ENCODE measurements at regions not wholly inside any gene's neighbourhood (a gene's known extent, or its start where the extent isn't known, plus 50 kb on each side); places are given as distances from the start of the nearest gene placed in this dataset.

DNA sequence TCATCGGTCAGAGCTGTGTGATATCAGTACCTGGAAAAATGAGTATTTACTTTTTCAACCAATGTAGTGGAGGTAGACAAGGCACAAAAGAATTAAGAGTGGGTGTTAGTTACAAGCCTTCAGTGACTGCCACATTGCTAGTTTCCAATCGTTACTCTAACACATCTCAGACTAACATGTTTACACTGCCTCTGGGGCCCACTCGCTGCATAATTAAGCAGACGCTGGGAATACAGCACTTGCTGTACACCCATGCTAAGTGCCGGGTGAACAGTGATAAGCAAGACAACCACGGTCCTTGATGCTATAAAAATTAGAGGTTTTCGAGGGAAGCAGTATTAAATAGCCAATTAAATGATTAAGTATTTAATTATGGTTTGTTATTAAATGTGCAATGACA lies 1147.6 kb downstream of the AACS start:
- TF ChIP-seq POLR2A (IDR thresholded peaks at IDR 0.05): no peak
- TF ChIP-seq, protein P1, sequence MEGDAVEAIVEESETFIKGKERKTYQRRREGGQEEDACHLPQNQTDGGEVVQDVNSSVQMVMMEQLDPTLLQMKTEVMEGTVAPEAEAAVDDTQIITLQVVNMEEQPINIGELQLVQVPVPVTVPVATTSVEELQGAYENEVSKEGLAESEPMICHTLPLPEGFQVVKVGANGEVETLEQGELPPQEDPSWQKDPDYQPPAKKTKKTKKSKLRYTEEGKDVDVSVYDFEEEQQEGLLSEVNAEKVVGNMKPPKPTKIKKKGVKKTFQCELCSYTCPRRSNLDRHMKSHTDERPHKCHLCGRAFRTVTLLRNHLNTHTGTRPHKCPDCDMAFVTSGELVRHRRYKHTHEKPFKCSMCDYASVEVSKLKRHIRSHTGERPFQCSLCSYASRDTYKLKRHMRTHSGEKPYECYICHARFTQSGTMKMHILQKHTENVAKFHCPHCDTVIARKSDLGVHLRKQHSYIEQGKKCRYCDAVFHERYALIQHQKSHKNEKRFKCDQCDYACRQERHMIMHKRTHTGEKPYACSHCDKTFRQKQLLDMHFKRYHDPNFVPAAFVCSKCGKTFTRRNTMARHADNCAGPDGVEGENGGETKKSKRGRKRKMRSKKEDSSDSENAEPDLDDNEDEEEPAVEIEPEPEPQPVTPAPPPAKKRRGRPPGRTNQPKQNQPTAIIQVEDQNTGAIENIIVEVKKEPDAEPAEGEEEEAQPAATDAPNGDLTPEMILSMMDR (IDR thresholded peaks at IDR 0.05): no peak
- no peak for DNase-seq
- Histone ChIP-seq H3K36me3 (no peaks in the 10 kb centered on the region), H3K4me1 (no peaks in the 10 kb centered on the region), H3K9me3 (no peaks in the 10 kb centered on the region), H3K4me3 (no peak overlapping the region), H3K27me3 (no peaks in the 10 kb centered on the region), H3K27ac (no peak overlapping the region)
- 66 to 74% methylated on average over 7 of the region's 7 CpGs for WGBS, 2 donors
- intact Hi-C loops (cut with DNase I): no loop called here

DNA sequence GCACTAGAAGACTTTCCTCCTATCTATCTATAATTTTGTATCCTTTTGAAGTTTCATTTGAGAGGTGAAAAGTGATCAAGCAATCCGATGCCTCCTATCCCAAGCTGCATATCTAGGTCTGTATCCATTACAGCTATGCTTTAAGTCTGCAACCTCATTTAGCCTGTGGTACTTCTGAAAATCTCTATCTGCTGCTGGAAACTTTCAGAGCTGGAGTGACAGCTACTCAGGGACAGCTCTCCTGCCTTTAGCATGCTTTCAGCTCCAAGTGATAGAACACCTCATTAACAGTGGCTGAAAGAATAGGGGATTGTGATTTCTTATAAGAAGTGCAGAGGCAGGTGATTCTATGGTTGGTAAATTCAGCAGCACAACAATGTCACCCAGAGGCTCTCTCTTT lies 1153.5 kb downstream of the AACS start:
- no peak for TF ChIP-seq POLR2A (IDR thresholded peaks at IDR 0.05)
- TF ChIP-seq, protein P1 (IDR thresholded peaks at IDR 0.05): no peak
- intact Hi-C loops (cut with DNase I): no loop called here
- no peak for DNase-seq
- no peak overlapping the region for H3K27ac ChIP-seq
- WGBS, 2 donors: 57 to 86% methylated on average over 1 of the region's 1 CpG
- H3K9me3 ChIP-seq: no peaks in the 10 kb centered on the region
- no peaks in the 10 kb centered on the region for H3K4me1 ChIP-seq
- H3K27me3 ChIP-seq: no peaks in the 10 kb centered on the region
- no peak overlapping the region for H3K4me3 ChIP-seq
- no peaks in the 10 kb centered on the region for H3K36me3 ChIP-seq

DNA sequence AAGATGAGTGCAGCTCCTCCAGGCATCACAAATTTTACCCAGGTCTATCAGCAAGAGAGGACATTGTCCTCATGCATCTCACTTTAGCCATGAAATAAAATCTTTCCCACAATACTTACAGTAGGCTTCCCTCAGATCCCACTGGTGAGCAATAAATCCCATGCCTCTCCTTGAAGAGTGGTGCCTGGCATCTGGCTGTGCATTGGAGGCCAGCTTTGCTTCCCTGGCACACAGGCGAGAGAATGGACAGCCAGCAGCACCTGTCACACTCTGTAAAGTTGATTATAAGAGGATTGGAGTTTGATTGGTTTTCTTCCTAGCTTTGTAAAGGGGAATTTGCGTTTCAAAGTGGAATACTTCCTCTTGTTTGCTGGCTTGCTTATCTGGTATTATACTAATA lies 1153.9 kb downstream of the AACS start:
- no peak for TF ChIP-seq POLR2A (IDR thresholded peaks at IDR 0.05)
- TF ChIP-seq, protein P1 (IDR thresholded peaks at IDR 0.05): no peak
- Histone ChIP-seq H3K27me3 (no peaks in the 10 kb centered on the region), H3K4me1 (no peaks in the 10 kb centered on the region), H3K36me3 (no peaks in the 10 kb centered on the region), H3K27ac (no peak overlapping the region), H3K4me3 (no peak overlapping the region), H3K9me3 (no peaks in the 10 kb centered on the region)
- no peak for DNase-seq
- intact Hi-C loops (cut with DNase I): no loop called here
- 0 to 68% methylated on average over 1 to 2 of the region's 2 CpGs for WGBS, 2 donors

DNA sequence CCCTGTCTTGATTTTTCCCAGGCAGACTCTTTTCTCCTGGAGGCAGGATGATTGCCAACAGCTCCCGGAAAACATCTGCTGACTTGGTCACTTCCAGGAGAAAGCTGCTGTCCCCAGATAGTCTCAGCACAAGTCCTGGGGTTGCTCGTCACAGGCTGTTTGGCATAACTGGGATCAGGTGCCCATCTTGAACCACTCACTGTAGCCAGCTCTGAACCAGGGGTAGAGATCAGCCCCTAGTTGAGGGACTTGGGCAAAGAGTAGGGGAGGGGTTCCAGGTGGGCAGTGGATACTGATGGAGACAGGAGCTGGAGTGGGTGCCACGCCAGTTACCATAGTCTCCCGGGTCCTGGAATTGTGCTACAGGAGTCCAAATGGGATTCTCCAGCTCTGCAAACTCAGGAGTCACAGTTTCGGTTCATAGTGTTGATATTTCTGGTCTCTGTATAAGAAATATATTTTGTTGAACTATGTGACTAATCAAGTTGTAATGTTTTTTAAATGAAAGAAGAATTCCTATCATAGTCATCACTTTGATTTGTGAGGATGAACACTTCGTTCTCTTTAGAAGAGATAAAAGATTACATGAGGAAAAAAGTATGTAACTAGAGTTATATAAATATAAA lies 1154.5 kb downstream of the AACS start:
- 57 to 58% methylated on average over 2 to 5 of the region's 6 CpGs for WGBS, 2 donors

DNA sequence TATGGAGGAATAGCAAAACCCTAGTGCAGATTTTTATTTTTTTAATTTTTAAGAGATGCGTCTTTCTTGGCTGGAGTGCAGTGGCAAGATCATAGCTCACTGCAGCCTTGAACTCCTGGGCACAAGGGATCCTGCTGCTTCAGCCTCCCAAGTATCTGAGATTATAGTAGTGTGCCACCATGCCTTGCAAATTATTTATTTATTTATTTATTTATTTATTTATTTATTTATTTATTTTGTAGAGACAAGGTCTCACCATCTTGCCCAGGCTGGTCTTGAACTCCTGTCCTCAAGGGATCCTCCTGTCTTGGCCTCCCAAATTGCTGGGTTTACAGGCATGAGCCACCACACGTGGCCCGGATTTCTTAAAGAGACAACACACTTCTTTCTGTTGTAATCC lies 1158.8 kb downstream of the AACS start:
- intact Hi-C loops (cut with DNase I): no loop called here
- TF ChIP-seq, protein P1 (IDR thresholded peaks at IDR 0.05): no peak
- no peak for TF ChIP-seq POLR2A (IDR thresholded peaks at IDR 0.05)
- H3K4me1 ChIP-seq: no peaks in the 10 kb centered on the region

More for the DNA sequence above, 1154.5 kb downstream of the AACS start:
- no peak for DNase-seq
- no peaks in the 10 kb centered on the region for H3K9me3 ChIP-seq
- no peaks in the 10 kb centered on the region for H3K27me3 ChIP-seq
- intact Hi-C loops (cut with DNase I): no loop called here
- H3K36me3 ChIP-seq: no peaks in the 10 kb centered on the region
- no peaks in the 10 kb centered on the region for H3K4me1 ChIP-seq
- H3K4me3 ChIP-seq: no peak overlapping the region
- TF ChIP-seq, protein P1 (IDR thresholded peaks at IDR 0.05): no peak
- no peak for TF ChIP-seq POLR2A (IDR thresholded peaks at IDR 0.05)
- no peak overlapping the region for H3K27ac ChIP-seq

More for the DNA sequence above, 1158.8 kb downstream of the AACS start:
- no peak overlapping the region for H3K27ac ChIP-seq
- H3K9me3 ChIP-seq: no peaks in the 10 kb centered on the region
- no peak for DNase-seq
- no peaks in the 10 kb centered on the region for H3K36me3 ChIP-seq
- H3K4me3 ChIP-seq: no peak overlapping the region
- WGBS, 2 donors: 78 to 86% methylated on average over 3 of the region's 3 CpGs
- no peaks in the 10 kb centered on the region for H3K27me3 ChIP-seq
